ENCODE measurements at regions not wholly inside any gene's neighbourhood (a gene's known extent, or its start where the extent isn't known, plus 50 kb on each side); places are given as distances from the start of the nearest gene placed in this dataset.

DNA sequence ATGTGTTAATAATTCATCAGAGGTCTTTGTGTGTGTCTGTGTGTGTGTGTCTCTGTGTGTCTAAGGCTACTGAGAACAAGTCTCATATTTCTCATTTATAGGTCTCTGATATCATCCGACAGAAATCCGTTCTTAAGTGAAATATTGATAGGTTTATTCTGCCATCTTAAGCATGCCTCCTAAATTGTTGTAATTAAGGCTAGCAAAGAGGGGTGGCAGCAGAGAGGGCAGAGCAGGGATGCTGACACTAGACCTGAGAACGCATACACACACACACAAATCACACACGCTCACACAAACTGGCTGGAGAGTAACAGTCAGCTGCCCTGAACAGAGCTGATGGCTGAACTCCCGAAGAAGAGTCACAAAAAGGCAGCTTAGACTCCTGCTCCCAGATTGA is 84.9 kb upstream of the LRFN2 start:
- Histone ChIP-seq H2AK5ac (ENCODE audit: low read depth, low read length) (no peak overlapping the region), H3K18ac (ENCODE audit: low read length) (no peak overlapping the region), H2BK15ac (ENCODE audit: low read length) (no peak overlapping the region), H3K27ac (replicated peaks; ENCODE audit: low read length) (no peak overlapping the region), H4K8ac (ENCODE audit: low read depth, low read length) (no peak overlapping the region), H2BK5ac (ENCODE audit: low read length) (no peak overlapping the region), H3K4ac (ENCODE audit: low read length) (no peak overlapping the region), H3K4me3 (ENCODE audit: low read length in 2 of 2) (no peak overlapping the region), H3K4me1 (ENCODE audit: control insufficient read depth in 2 of 2, insufficient read depth in 1 of 2, low read depth in 1 of 2, low read length in 2 of 2) (no peaks in the 10 kb centered on the region), H3K79me1 (ENCODE audit: low read depth, low read length) (no peaks in the 10 kb centered on the region), H3K36me3 (replicated peaks in 1 of 2; ENCODE audit: control insufficient read depth in 2 of 2, insufficient read depth in 2 of 2, low read length in 2 of 2) (no peaks in the 10 kb centered on the region), H3K27me3 (ENCODE audit: control insufficient read depth in 3 of 3, insufficient read depth in 3 of 3, low read depth in 1 of 3, low read length in 3 of 3) (no peaks in the 10 kb centered on the region), H3K4me2 (ENCODE audit: insufficient read depth, low read length, poor library complexity, severe bottlenecking) (no peak overlapping the region), H3K9me3 (replicated peaks in 1 of 2; ENCODE audit: control insufficient read depth in 2 of 2, insufficient read depth in 1 of 2, low read depth in 1 of 2, low read length in 2 of 2) (no peaks in the 10 kb centered on the region), H3K23ac (ENCODE audit: low read depth, low read length, poor library complexity) (no peak overlapping the region), H3K14ac (ENCODE audit: low read length) (no peak overlapping the region), H4K91ac (ENCODE audit: low read depth, low read length, poor library complexity) (no peak overlapping the region), H3K9ac (ENCODE audit: low read depth, low read length, poor library complexity) (no peak overlapping the region), H2BK12ac (ENCODE audit: low read length) (no peak overlapping the region), H2AFZ (ENCODE audit: low read length) (no peak overlapping the region), H2BK120ac (ENCODE audit: low read depth, low read length) (no peak overlapping the region)
- WGBS, 2 donors (ENCODE audit: extremely low coverage in 2 of 2, insufficient read length in 2 of 2, insufficient replicate concordance in 1 of 2): no CpG with 5 or more reads among the region's 5 CpGs
- no peak for DNase-seq (ENCODE audit: low spot score)

DNA sequence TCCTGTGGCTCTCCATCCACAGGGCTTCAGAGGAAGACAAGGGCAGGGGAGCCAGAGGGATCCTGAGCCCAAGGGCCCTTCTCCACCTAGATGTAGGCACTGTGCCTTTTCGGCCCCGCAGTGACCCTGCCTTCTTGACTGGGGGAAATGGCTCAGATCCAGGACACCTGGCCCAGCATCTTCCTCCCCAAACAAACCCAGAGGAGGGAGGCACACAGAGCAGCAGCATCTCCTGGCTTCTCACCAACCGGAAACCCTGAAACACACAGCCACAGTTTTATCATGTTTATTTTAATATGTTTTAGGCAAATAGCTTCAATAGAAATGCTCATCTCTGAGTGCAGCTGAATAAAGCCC is 84.5 kb upstream of the LRFN2 start:
- no peak overlapping the region for H2AFZ ChIP-seq (ENCODE audit: low read length)
- H3K4me1 ChIP-seq (ENCODE audit: control insufficient read depth in 2 of 2, insufficient read depth in 1 of 2, low read depth in 1 of 2, low read length in 2 of 2): no peaks in the 10 kb centered on the region
- no peak overlapping the region for H3K4me2 ChIP-seq (ENCODE audit: insufficient read depth, low read length, poor library complexity, severe bottlenecking)
- H2BK15ac ChIP-seq (ENCODE audit: low read length): no peak overlapping the region
- no peak overlapping the region for H3K27ac ChIP-seq (replicated peaks; ENCODE audit: low read length)
- no peaks in the 10 kb centered on the region for H3K79me1 ChIP-seq (ENCODE audit: low read depth, low read length)
- H3K4me3 ChIP-seq (ENCODE audit: low read length in 2 of 2): no peak overlapping the region
- H2BK120ac ChIP-seq (ENCODE audit: low read depth, low read length): no peak overlapping the region
- DNase-seq (ENCODE audit: low spot score): no peak
- no CpG with 5 or more reads among the region's 3 CpGs for WGBS, 2 donors (ENCODE audit: extremely low coverage in 2 of 2, insufficient read length in 2 of 2, insufficient replicate concordance in 1 of 2)
- no peak overlapping the region for H3K4ac ChIP-seq (ENCODE audit: low read length)
- no peaks in the 10 kb centered on the region for H3K27me3 ChIP-seq (ENCODE audit: control insufficient read depth in 3 of 3, insufficient read depth in 3 of 3, low read depth in 1 of 3, low read length in 3 of 3)
- H3K18ac ChIP-seq (ENCODE audit: low read length): no peak overlapping the region
- no peak overlapping the region for H3K9ac ChIP-seq (ENCODE audit: low read depth, low read length, poor library complexity)
- no peaks in the 10 kb centered on the region for H3K36me3 ChIP-seq (replicated peaks in 1 of 2; ENCODE audit: control insufficient read depth in 2 of 2, insufficient read depth in 2 of 2, low read length in 2 of 2)
- H3K14ac ChIP-seq (ENCODE audit: low read length): no peak overlapping the region
- H4K91ac ChIP-seq (ENCODE audit: low read depth, low read length, poor library complexity): no peak overlapping the region
- no peak overlapping the region for H2AK5ac ChIP-seq (ENCODE audit: low read depth, low read length)
- H3K9me3 ChIP-seq (replicated peaks in 1 of 2; ENCODE audit: control insufficient read depth in 2 of 2, insufficient read depth in 1 of 2, low read depth in 1 of 2, low read length in 2 of 2): no peaks in the 10 kb centered on the region
- H2BK12ac ChIP-seq (ENCODE audit: low read length): no peak overlapping the region
- H2BK5ac ChIP-seq (ENCODE audit: low read length): no peak overlapping the region
- no peak overlapping the region for H3K23ac ChIP-seq (ENCODE audit: low read depth, low read length, poor library complexity)
- no peak overlapping the region for H4K8ac ChIP-seq (ENCODE audit: low read depth, low read length)

DNA sequence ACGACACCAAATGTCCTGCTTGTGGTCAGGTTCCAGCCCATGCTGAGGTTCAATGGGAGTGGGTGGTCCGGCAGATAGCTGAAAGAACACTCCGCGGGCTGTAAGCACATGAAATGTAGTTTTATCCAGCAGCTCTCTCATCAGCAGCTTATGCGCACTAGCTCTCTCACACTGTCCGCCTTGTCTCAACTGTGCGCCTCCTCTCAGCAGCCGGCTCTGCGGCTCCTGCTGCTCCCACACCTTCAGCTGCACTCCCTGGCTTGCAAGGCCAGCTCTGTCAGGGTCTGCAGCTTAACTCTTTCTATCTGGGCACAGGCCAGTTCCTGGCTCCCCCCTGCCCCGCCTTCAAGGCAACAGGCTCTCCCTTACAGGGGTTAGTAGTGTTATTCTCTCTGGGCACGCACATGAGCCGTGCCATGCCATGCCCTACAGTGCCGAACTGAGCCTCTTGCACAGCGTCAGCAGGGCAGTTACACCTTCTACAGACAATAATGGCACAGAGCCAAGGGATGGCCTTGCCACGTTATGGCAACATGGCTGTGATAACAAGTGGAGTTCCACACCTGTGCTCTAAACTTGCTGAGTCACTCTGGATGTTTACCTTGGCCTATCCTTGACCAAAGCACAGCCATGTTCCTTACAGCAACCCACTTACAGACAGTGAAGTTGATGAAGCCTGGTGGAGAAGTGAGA is 84.0 kb upstream of the LRFN2 start:
- Histone ChIP-seq H3K18ac (ENCODE audit: low read length) (peak overlapping the region; percentile 30), H3K79me1 (ENCODE audit: low read depth, low read length) (no peaks in the 10 kb centered on the region), H3K4me3 (ENCODE audit: low read length in 2 of 2) (no peak overlapping the region), H2AK5ac (ENCODE audit: low read depth, low read length) (no peak overlapping the region), H2BK12ac (ENCODE audit: low read length) (no peak overlapping the region), H3K27me3 (ENCODE audit: control insufficient read depth in 3 of 3, insufficient read depth in 3 of 3, low read depth in 1 of 3, low read length in 3 of 3) (no peaks in the 10 kb centered on the region), H3K23ac (ENCODE audit: low read depth, low read length, poor library complexity) (no peak overlapping the region), H3K4me1 (ENCODE audit: control insufficient read depth in 2 of 2, insufficient read depth in 1 of 2, low read depth in 1 of 2, low read length in 2 of 2) (no peaks in the 10 kb centered on the region), H3K14ac (ENCODE audit: low read length) (no peak overlapping the region), H4K8ac (ENCODE audit: low read depth, low read length) (no peak overlapping the region), H3K4ac (ENCODE audit: low read length) (no peak overlapping the region), H3K27ac (replicated peaks; ENCODE audit: low read length) (no peak overlapping the region), H2BK120ac (ENCODE audit: low read depth, low read length) (no peak overlapping the region), H3K36me3 (replicated peaks in 1 of 2; ENCODE audit: control insufficient read depth in 2 of 2, insufficient read depth in 2 of 2, low read length in 2 of 2) (no peaks in the 10 kb centered on the region), H2BK5ac (ENCODE audit: low read length) (no peak overlapping the region), H3K9ac (ENCODE audit: low read depth, low read length, poor library complexity) (no peak overlapping the region), H3K4me2 (ENCODE audit: insufficient read depth, low read length, poor library complexity, severe bottlenecking) (no peak overlapping the region), H2BK15ac (ENCODE audit: low read length) (no peak overlapping the region), H4K91ac (ENCODE audit: low read depth, low read length, poor library complexity) (peak overlapping the region; percentile 45), H2AFZ (ENCODE audit: low read length) (no peak overlapping the region), H3K9me3 (replicated peaks in 1 of 2; ENCODE audit: control insufficient read depth in 2 of 2, insufficient read depth in 1 of 2, low read depth in 1 of 2, low read length in 2 of 2) (no peaks in the 10 kb centered on the region)
- WGBS, 2 donors (ENCODE audit: extremely low coverage in 2 of 2, insufficient read length in 2 of 2, insufficient replicate concordance in 1 of 2): no CpG with 5 or more reads among the region's 15 CpGs
- no peak for DNase-seq (ENCODE audit: low spot score)

DNA sequence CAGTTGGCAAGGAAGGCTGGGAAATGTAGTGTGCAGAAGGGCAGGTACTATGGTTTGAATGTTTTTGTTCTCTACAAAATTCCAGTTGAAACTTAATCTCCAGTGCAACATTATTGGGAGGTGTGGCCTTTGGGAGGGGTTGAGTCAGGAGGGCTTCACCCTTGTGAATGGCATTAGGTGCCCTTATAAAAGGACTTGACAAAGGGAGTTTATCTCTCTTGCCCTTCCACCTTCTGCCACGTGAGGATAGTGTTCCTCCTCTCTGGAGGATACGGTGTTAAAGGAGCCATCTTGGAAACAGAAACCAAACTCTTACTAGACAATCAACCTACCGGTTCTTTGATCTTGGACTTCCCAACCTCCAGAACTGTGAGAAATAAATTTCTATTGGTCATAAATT is 82.2 kb upstream of the LRFN2 start:
- H3K36me3 ChIP-seq (replicated peaks in 1 of 2; ENCODE audit: control insufficient read depth in 2 of 2, insufficient read depth in 2 of 2, low read length in 2 of 2): no peaks in the 10 kb centered on the region
- H3K4me1 ChIP-seq (ENCODE audit: control insufficient read depth in 2 of 2, insufficient read depth in 1 of 2, low read depth in 1 of 2, low read length in 2 of 2): no peaks in the 10 kb centered on the region
- no peak overlapping the region for H2AK5ac ChIP-seq (ENCODE audit: low read depth, low read length)
- no peak overlapping the region for H2BK120ac ChIP-seq (ENCODE audit: low read depth, low read length)
- H2AFZ ChIP-seq (ENCODE audit: low read length): no peak overlapping the region
- H4K8ac ChIP-seq (ENCODE audit: low read depth, low read length): no peak overlapping the region
- no peaks in the 10 kb centered on the region for H3K27me3 ChIP-seq (ENCODE audit: control insufficient read depth in 3 of 3, insufficient read depth in 3 of 3, low read depth in 1 of 3, low read length in 3 of 3)
- no peak overlapping the region for H2BK15ac ChIP-seq (ENCODE audit: low read length)
- no peak for DNase-seq (ENCODE audit: low spot score)
- H3K14ac ChIP-seq (ENCODE audit: low read length): no peak overlapping the region
- H3K79me1 ChIP-seq (ENCODE audit: low read depth, low read length): no peaks in the 10 kb centered on the region
- H2BK5ac ChIP-seq (ENCODE audit: low read length): no peak overlapping the region
- H3K23ac ChIP-seq (ENCODE audit: low read depth, low read length, poor library complexity): no peak overlapping the region
- H2BK12ac ChIP-seq (ENCODE audit: low read length): no peak overlapping the region
- WGBS, 2 donors (ENCODE audit: extremely low coverage in 2 of 2, insufficient read length in 2 of 2, insufficient replicate concordance in 1 of 2): no CpG with 5 or more reads among the region's 3 CpGs
- H3K4ac ChIP-seq (ENCODE audit: low read length): no peak overlapping the region
- peaks cover 0 to 3% of the 10 kb centered on the region in 2 donors for H3K9me3 ChIP-seq (replicated peaks in 1 of 2; ENCODE audit: control insufficient read depth in 2 of 2, insufficient read depth in 1 of 2, low read depth in 1 of 2, low read length in 2 of 2)
- no peak overlapping the region for H3K18ac ChIP-seq (ENCODE audit: low read length)
- no peak overlapping the region for H4K91ac ChIP-seq (ENCODE audit: low read depth, low read length, poor library complexity)
- no peak overlapping the region for H3K27ac ChIP-seq (replicated peaks; ENCODE audit: low read length)
- no peak overlapping the region for H3K4me3 ChIP-seq (ENCODE audit: low read length in 2 of 2)
- no peak overlapping the region for H3K9ac ChIP-seq (ENCODE audit: low read depth, low read length, poor library complexity)
- no peak overlapping the region for H3K4me2 ChIP-seq (ENCODE audit: insufficient read depth, low read length, poor library complexity, severe bottlenecking)
